Right lobe of liver (tissue), 6 donors: ENCODE measurements at regions not wholly inside any gene's neighbourhood (a gene's known extent, or its start where the extent isn't known, plus 50 kb on each side); places are given as distances from the start of the nearest gene placed in this dataset.

ENCODE experiments used
- ATAC-seq, 4 donors: fragments of 200-7000 bp; cut with Tn5 transposase; one replicate each; pipeline ENCODE4 v1.9.1; 2020; ENCODE audit warnings: mild to moderate bottlenecking in 4 of 4, moderate library complexity in 4 of 4
- DNase-seq, 3 donors: peaks; one replicate each; pipeline ENCODE4 v3.0.0-alpha.2; 2020
- H3K27ac ChIP-seq, 3 donors: fragments of 200-600 bp; one replicate each; pipeline ENCODE4 v1.8.0; 2022
- H3K27me3 ChIP-seq, 2 donors: fragments of 200-600 bp; one replicate each; pipeline ENCODE4 v1.8.0; 2022
- H3K36me3 ChIP-seq, 4 donors: fragments of 200-600 bp; sonication (generic) in 1 of 4; one replicate each; pipeline versions ENCODE4 v1.5.1 to v1.8.0; 2017 to 2022; ENCODE audit warnings: control low read depth in 1 of 4
- H3K4me1 ChIP-seq, 4 donors: fragments of 200-600 bp; sonication (generic) in 1 of 4; one replicate each; pipeline versions ENCODE4 v1.5.1 to v1.8.0; 2017 to 2022; ENCODE audit warnings: control low read depth in 1 of 4
- H3K4me3 ChIP-seq, 3 donors: fragments of 200-600 bp; one replicate each; pipeline ENCODE4 v1.8.0; 2022
- H3K9me3 ChIP-seq, 4 donors: fragments of 200-600 bp; sonication (generic) in 1 of 4; one replicate each; pipeline versions ENCODE4 v1.5.1 to v1.8.0; 2017 to 2022; ENCODE audit warnings: control low read depth in 1 of 4
- CTCF ChIP-seq, 4 donors: fragments of 200-600 bp in 3 of 4; fragments of 450-650 bp in 1 of 4; IDR thresholded peaks; one replicate each; pipeline versions ENCODE4 v1.5.1 to v1.8.0; 2016 to 2022; ENCODE audit warnings: antibody characterized with exemption in 4 of 4, mild to moderate bottlenecking in 2 of 4
- POLR2A ChIP-seq: fragments of 450-650 bp; IDR thresholded peaks from one replicate; pipeline ENCODE4 v1.6.1; 2017; ENCODE audit warnings: antibody characterized with exemption, mild to moderate bottlenecking
- WGBS: methylation state at CpG from one replicate; pipeline ENCODE4 v1.1.6; 2018; ENCODE audit warnings: low coverage, low lambda C conversion rate; ENCODE audit not compliant: insufficient coverage; ENCODE audit errors: missing lambda C conversion rate; 5-methylcytosine and 5-hydroxymethylcytosine counted together
- intact Hi-C, 2 donors: fragments of 100-400 bp; cut with DNase I; formaldehyde crosslinking; loops; one replicate each; pipeline versions ENCODE4 v1.11.2 to v1.14.1; 2022
- donor health status: DM: no; HTN: yes; CAD: no.
- donor health status: DM: no; HTN: no; CAD: no.
- donor health status: DM: no; HTN: no; CAD: no.
- donor health status: DM: no; HTN: yes; CAD: no.
- donor health status: DM: no; HTN: yes; CAD: no.

- Histone ChIP-seq H3K27ac (no peak overlapping the region), H3K4me3 (no peak overlapping the region), H3K4me1 (peaks cover 0 to 10% (median 0%) of the 10 kb centered on the region in 4 donors), H3K9me3 (no peaks in the 10 kb centered on the region), H3K36me3 (no peaks in the 10 kb centered on the region), H3K27me3 (no peaks in the 10 kb centered on the region)
- peak; percentile 69 to 79 (median 70) for TF ChIP-seq CTCF (IDR thresholded peaks at IDR 0.05)
- no peak for TF ChIP-seq POLR2A
- DNase-seq, result no peak
- ATAC-seq, result peak; percentile 38 to 75 (median 60)
- WGBS, result 3% methylated on average over 4 of the region's 4 CpGs
- intact Hi-C loops, result no loop called here
Measured at GRCh38 chr9:115593587-115594091, 475.7 kb upstream of the TNC start.

GRCh38 chr9:115594557-115594956, 476.6 kb upstream of the TNC start:
- intact Hi-C loops, result no loop called here
- 60% methylated on average over 1 of the region's 1 CpG for WGBS
- TF ChIP-seq CTCF (IDR thresholded peaks at IDR 0.05) (no peak), POLR2A (no peak)
- Histone ChIP-seq H3K4me3 (no peak overlapping the region), H3K27me3 (no peaks in the 10 kb centered on the region), H3K36me3 (no peaks in the 10 kb centered on the region), H3K27ac (no peak overlapping the region), H3K4me1 (peaks cover 0 to 10% (median 0%) of the 10 kb centered on the region in 4 donors), H3K9me3 (no peaks in the 10 kb centered on the region)
- no peak for ATAC-seq
- DNase-seq, result no peak

- H3K4me1 ChIP-seq, result peaks cover 0 to 3% (median 0%) of the 10 kb centered on the region in 4 donors
- WGBS, result 26% methylated on average over 10 of the region's 10 CpGs
- ATAC-seq (no peak), DNase-seq (no peak)
- no peak for TF ChIP-seq CTCF (IDR thresholded peaks at IDR 0.05)
- TF ChIP-seq POLR2A, result no peak
- H3K27me3 ChIP-seq, result no peaks in the 10 kb centered on the region
- H3K9me3 ChIP-seq, result no peaks in the 10 kb centered on the region
- no peak overlapping the region for H3K27ac ChIP-seq
- H3K4me3 ChIP-seq, result no peak overlapping the region
- H3K36me3 ChIP-seq, result no peaks in the 10 kb centered on the region
- intact Hi-C loops, result no loop called here
Measured at GRCh38 chr9:115596021-115596745, 478.2 kb upstream of the TNC start.

GRCh38 chr9:115596746-115597080, 478.8 kb upstream of the TNC start:
- H3K27me3 ChIP-seq, result no peaks in the 10 kb centered on the region
- 10% methylated on average over 4 of the region's 4 CpGs for WGBS
- H3K36me3 ChIP-seq, result no peaks in the 10 kb centered on the region
- TF ChIP-seq POLR2A (no peak), CTCF (IDR thresholded peaks at IDR 0.05) (no peak)
- H3K4me1 ChIP-seq, result peaks cover 0 to 2% (median 0%) of the 10 kb centered on the region in 4 donors
- no peak for DNase-seq
- intact Hi-C loops, result no loop called here
- H3K27ac ChIP-seq, result no peak overlapping the region
- ATAC-seq, result no peak
- no peaks in the 10 kb centered on the region for H3K9me3 ChIP-seq
- no peak overlapping the region for H3K4me3 ChIP-seq
